ENCODE measurements at regions not wholly inside any gene's neighbourhood (a gene's known extent, or its start where the extent isn't known, plus 50 kb on each side); places are given as distances from the start of the nearest gene placed in this dataset.

DNA sequence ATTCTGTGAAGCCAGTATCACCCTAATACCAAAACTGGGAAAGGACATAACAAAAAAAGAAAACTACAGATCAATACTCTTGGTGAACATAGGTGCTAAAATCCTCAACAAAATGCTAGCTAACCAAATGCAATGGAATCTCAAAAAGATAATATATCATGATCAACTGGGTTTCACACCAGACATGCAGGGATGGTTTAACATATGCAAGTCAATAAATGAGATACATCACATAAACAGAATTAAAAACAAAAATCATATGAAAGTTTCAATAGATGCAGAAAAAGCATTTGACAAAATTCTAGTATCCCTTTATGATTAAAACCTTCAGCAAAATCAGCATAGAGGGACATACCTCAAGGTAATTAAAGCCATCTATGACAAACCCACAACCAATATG, 198.2 kb upstream of the NDUFV2 start:
- Histone ChIP-seq H3K4me1 (ENCODE audit: insufficient read depth, low read length) (no peaks in the 10 kb centered on the region), H3K36me3 (ENCODE audit: insufficient read depth, low read length) (no peaks in the 10 kb centered on the region), H3K27me3 (ENCODE audit: control insufficient read depth in 1 of 2, insufficient read depth in 2 of 2, low read length in 2 of 2) (peaks cover 2 to 12% of the 10 kb centered on the region in 2 experiments), H3K27ac (ENCODE audit: low read depth in 1 of 2, low read length in 2 of 2) (no peak overlapping the region), H3K4me3 (ENCODE audit: low read length) (no peak overlapping the region), H3K9me3 (ENCODE audit: control insufficient read depth in 1 of 2, insufficient read depth in 1 of 2, low read length in 2 of 2) (peaks cover 0 to 8% of the 10 kb centered on the region in 2 experiments)
- Mint-ChIP-seq H3K4me1 (ENCODE audit: low read depth) (no peaks in the 10 kb centered on the region), H3K36me3 (ENCODE audit: low read depth) (peaks cover 4% of the 10 kb centered on the region), H3K4me3 (no peak overlapping the region), H3K27me3 (peaks cover 4% of the 10 kb centered on the region), H3K9me3 (peaks cover 9% of the 10 kb centered on the region), H3K27ac (no peak overlapping the region)
- POLR2A ChIA-PET: no interaction called here
- ATAC-seq (ENCODE audit: poor library complexity): no peak
- CTCF ChIA-PET: no interaction called here
- no peak for DNase-seq
- intact Hi-C loops (cut with DNase I, micrococcal nuclease): no loop called here
- TF ChIP-seq CTCF (IDR thresholded peaks at IDR 0.05): no peak

- peaks cover 0 to 10% of the 10 kb centered on the region in 2 experiments for H3K9me3 ChIP-seq (ENCODE audit: control insufficient read depth in 1 of 2, insufficient read depth in 1 of 2, low read length in 2 of 2)
- intact Hi-C loops (cut with DNase I, micrococcal nuclease): no loop called here
- no peaks in the 10 kb centered on the region for H3K27me3 ChIP-seq (ENCODE audit: control insufficient read depth in 1 of 2, insufficient read depth in 2 of 2, low read length in 2 of 2)
- no peak for TF ChIP-seq CTCF (IDR thresholded peaks at IDR 0.05)
- Mint-ChIP-seq H3K4me3 (no peak overlapping the region), H3K4me1 (ENCODE audit: low read depth) (no peaks in the 10 kb centered on the region), H3K36me3 (ENCODE audit: low read depth) (peaks cover 4% of the 10 kb centered on the region), H3K27ac (no peak overlapping the region), H3K27me3 (no peaks in the 10 kb centered on the region), H3K9me3 (peaks cover 9% of the 10 kb centered on the region)
- no peaks in the 10 kb centered on the region for H3K4me1 ChIP-seq (ENCODE audit: insufficient read depth, low read length)
- DNase-seq: no peak
- CTCF ChIA-PET: no interaction called here
- no peak overlapping the region for H3K27ac ChIP-seq (ENCODE audit: low read depth in 1 of 2, low read length in 2 of 2)
- H3K4me3 ChIP-seq (ENCODE audit: low read length): no peak overlapping the region
- no peak for ATAC-seq (ENCODE audit: poor library complexity)
- H3K36me3 ChIP-seq (ENCODE audit: insufficient read depth, low read length): no peaks in the 10 kb centered on the region
- POLR2A ChIA-PET: interaction anchor here (0.6 kb wide), 1 partner anchor 891 kb away, joined by 3 read pairs; no protein-coding TSS in a partner anchor
These were observed 193.5 kb upstream of the NDUFV2 start for GRCh38 chr18:8908792-8909510.

GRCh38 chr18:8910186-8910822, 192.2 kb upstream of the NDUFV2 start:
- Mint-ChIP-seq H3K9me3 (peaks cover 15% of the 10 kb centered on the region), H3K4me3 (no peak overlapping the region), H3K27ac (no peak overlapping the region), H3K27me3 (no peaks in the 10 kb centered on the region), H3K36me3 (ENCODE audit: low read depth) (peaks cover 4% of the 10 kb centered on the region), H3K4me1 (ENCODE audit: low read depth) (no peaks in the 10 kb centered on the region)
- no peaks in the 10 kb centered on the region for H3K36me3 ChIP-seq (ENCODE audit: insufficient read depth, low read length)
- ChIA-PET POLR2A (no interaction called here), CTCF (no interaction called here)
- ATAC-seq (ENCODE audit: poor library complexity) (no peak), DNase-seq (no peak)
- no peak overlapping the region for H3K27ac ChIP-seq (ENCODE audit: low read depth in 1 of 2, low read length in 2 of 2)
- H3K27me3 ChIP-seq (ENCODE audit: control insufficient read depth in 1 of 2, insufficient read depth in 2 of 2, low read length in 2 of 2): no peaks in the 10 kb centered on the region
- H3K4me1 ChIP-seq (ENCODE audit: insufficient read depth, low read length): no peaks in the 10 kb centered on the region
- peaks cover 8 to 14% of the 10 kb centered on the region in 2 experiments for H3K9me3 ChIP-seq (ENCODE audit: control insufficient read depth in 1 of 2, insufficient read depth in 1 of 2, low read length in 2 of 2)
- no peak overlapping the region for H3K4me3 ChIP-seq (ENCODE audit: low read length)
- intact Hi-C loops (cut with DNase I, micrococcal nuclease): no loop called here
- TF ChIP-seq CTCF (IDR thresholded peaks at IDR 0.05): no peak
